ENCODE measurements at regions not wholly inside any gene's neighbourhood (a gene's known extent, or its start where the extent isn't known, plus 50 kb on each side); places are given as distances from the start of the nearest gene placed in this dataset.
"Not testable (repeated sequence)": the region's sequence is repeated elsewhere in the genome, so short reads cannot be mapped to it uniquely, and the experiment has no call there.

- WGBS, 2 experiments (ENCODE audit: extremely low coverage in 1 of 2, insufficient coverage in 1 of 2, insufficient read length in 1 of 2, insufficient replicate concordance in 2 of 2, low coverage in 1 of 2, low lambda C conversion rate in 2 of 2, missing lambda C conversion rate in 1 of 2): no CpG with 5 or more reads among the region's 51 CpGs
- ChIA-PET POLR2A (ENCODE audit: partially characterized antibody) (no interaction called here), CTCF (ENCODE audit: partially characterized antibody) (no interaction called here)
- Histone ChIP-seq H3K14ac (ENCODE audit: insufficient read length) (no peak overlapping the region), H3K4me1 (replicated peaks in 1 of 4; ENCODE audit: control insufficient read depth in 3 of 4, insufficient read depth in 4 of 4, low read length in 3 of 4) (no peaks in the 10 kb centered on the region), H3K56ac (replicated peaks; ENCODE audit: insufficient read length, low read depth, low read length) (no peak overlapping the region), H2BK20ac (ENCODE audit: low read length) (no peak overlapping the region), H3K27me3 (replicated peaks in 1 of 4; ENCODE audit: control insufficient read depth in 3 of 4, extremely low read depth in 1 of 4, insufficient read depth in 3 of 4, low read length in 3 of 4) (no peaks in the 10 kb centered on the region), H3K4ac (replicated peaks; ENCODE audit: insufficient read length, low read depth, low read length) (no peak overlapping the region), H2AFZ (ENCODE audit: low read length) (no peak overlapping the region), H3K79me1 (ENCODE audit: low read depth, low read length) (no peaks in the 10 kb centered on the region), H3K27ac (ENCODE audit: low read depth, low read length) (no peak overlapping the region), H2BK12ac (ENCODE audit: low read depth, low read length) (no peak overlapping the region), H2AK5ac (ENCODE audit: low read depth, low read length) (no peak overlapping the region), H3K9me3 (ENCODE audit: insufficient read depth in 2 of 2, low read depth in 1 of 2, low read length in 1 of 2) (peaks cover 11 to 44% of the 10 kb centered on the region in 2 experiments; a peak in 3 of 4 replicates), H4K91ac (replicated peaks; ENCODE audit: insufficient read length, low read length) (no peak overlapping the region), H3K18ac (ENCODE audit: extremely low read depth, low read length) (no peak overlapping the region), H3K4me3 (ENCODE audit: extremely low read depth in 1 of 4, insufficient read depth in 2 of 4, low read depth in 3 of 4, low read length in 4 of 4) (no peak overlapping the region), H3K23ac (ENCODE audit: insufficient read length) (no peak overlapping the region), H4K8ac (ENCODE audit: extremely low read depth, insufficient read depth, low read length) (no peak overlapping the region), H3K9ac (replicated peaks in 1 of 4; ENCODE audit: extremely low read depth in 1 of 4, low read depth in 3 of 4, low read length in 3 of 4) (no peak overlapping the region), H3K79me2 (ENCODE audit: control insufficient read depth in 1 of 2, insufficient read depth in 2 of 2, low read length in 2 of 2) (no peaks in the 10 kb centered on the region), H3K4me2 (ENCODE audit: insufficient read depth in 1 of 2, low read depth in 2 of 2, low read length in 2 of 2) (no peak overlapping the region), H2BK120ac (replicated peaks; ENCODE audit: low read depth, low read length) (no peak overlapping the region), H3K23me2 (ENCODE audit: low read depth, low read length) (no peaks in the 10 kb centered on the region), H2BK5ac (ENCODE audit: low read depth, low read length) (no peak overlapping the region), H4K5ac (ENCODE audit: insufficient read length, low read depth, low read length) (no peak overlapping the region), H3K36me3 (ENCODE audit: control insufficient read depth in 2 of 4, insufficient read depth in 4 of 4, low read length in 3 of 4) (no peaks in the 10 kb centered on the region; a peak in 1 of 8 replicates), H2BK15ac (ENCODE audit: low read length) (no peak overlapping the region), H4K20me1 (replicated peaks in 1 of 2; ENCODE audit: control insufficient read depth in 1 of 2, insufficient read depth in 2 of 2, low read length in 2 of 2) (no peaks in the 10 kb centered on the region)
- FAIRE-seq (no peak), DNase-seq (ENCODE audit: low read depth in 1 of 2, low spot score in 2 of 2) (no peak)
- no peak for TF ChIP-seq EZH2 (IDR thresholded peaks at IDR 0.05; ENCODE audit: low read depth, low read length, severe bottlenecking)
- no peak for TF ChIP-seq JUND (IDR thresholded peaks at IDR 0.05; ENCODE audit: low read length)
Observed at GRCh38 chr15:19943515-19943914, 598.1 kb downstream of the GOLGA6L6 start.

- H4K91ac ChIP-seq (replicated peaks; ENCODE audit: insufficient read length, low read length); DNase-seq (ENCODE audit: low read depth in 1 of 2, low spot score in 2 of 2); H4K8ac ChIP-seq (ENCODE audit: extremely low read depth, insufficient read depth, low read length); H2BK15ac ChIP-seq (ENCODE audit: low read length); H3K36me3 ChIP-seq (ENCODE audit: control insufficient read depth in 2 of 4, insufficient read depth in 4 of 4, low read length in 3 of 4); H4K5ac ChIP-seq (ENCODE audit: insufficient read length, low read depth, low read length); H3K9ac ChIP-seq (replicated peaks in 1 of 4; ENCODE audit: extremely low read depth in 1 of 4, low read depth in 3 of 4, low read length in 3 of 4); H2AK5ac ChIP-seq (ENCODE audit: low read depth, low read length); FAIRE-seq; H3K79me2 ChIP-seq (ENCODE audit: control insufficient read depth in 1 of 2, insufficient read depth in 2 of 2, low read length in 2 of 2); H3K14ac ChIP-seq (ENCODE audit: insufficient read length); H3K23me2 ChIP-seq (ENCODE audit: low read depth, low read length); H2BK120ac ChIP-seq (replicated peaks; ENCODE audit: low read depth, low read length); H3K79me1 ChIP-seq (ENCODE audit: low read depth, low read length); H2AFZ ChIP-seq (ENCODE audit: low read length); H3K27me3 ChIP-seq (replicated peaks in 1 of 4; ENCODE audit: control insufficient read depth in 3 of 4, extremely low read depth in 1 of 4, insufficient read depth in 3 of 4, low read length in 3 of 4); H3K56ac ChIP-seq (replicated peaks; ENCODE audit: insufficient read length, low read depth, low read length); H3K4me3 ChIP-seq (ENCODE audit: extremely low read depth in 1 of 4, insufficient read depth in 2 of 4, low read depth in 3 of 4, low read length in 4 of 4); H2BK12ac ChIP-seq (ENCODE audit: low read depth, low read length); H3K4me2 ChIP-seq (ENCODE audit: insufficient read depth in 1 of 2, low read depth in 2 of 2, low read length in 2 of 2); CTCF ChIA-PET (ENCODE audit: partially characterized antibody); H4K20me1 ChIP-seq (replicated peaks in 1 of 2; ENCODE audit: control insufficient read depth in 1 of 2, insufficient read depth in 2 of 2, low read length in 2 of 2); H3K27ac ChIP-seq (ENCODE audit: low read depth, low read length); H2BK5ac ChIP-seq (ENCODE audit: low read depth, low read length); POLR2A ChIA-PET (ENCODE audit: partially characterized antibody); H3K4me1 ChIP-seq (replicated peaks in 1 of 4; ENCODE audit: control insufficient read depth in 3 of 4, insufficient read depth in 4 of 4, low read length in 3 of 4); H3K4ac ChIP-seq (replicated peaks; ENCODE audit: insufficient read length, low read depth, low read length); H3K18ac ChIP-seq (ENCODE audit: extremely low read depth, low read length); H3K23ac ChIP-seq (ENCODE audit: insufficient read length); H2BK20ac ChIP-seq (ENCODE audit: low read length): not testable (repeated sequence)
- H3K9me3 ChIP-seq (ENCODE audit: insufficient read depth in 2 of 2, low read depth in 1 of 2, low read length in 1 of 2): peaks cover 8 to 29% of the 10 kb centered on the region in 2 experiments; a peak in 2 of 4 replicates
- 58 to 100% methylated on average over 1 of the region's 1 CpG for WGBS, 2 experiments (ENCODE audit: extremely low coverage in 1 of 2, insufficient coverage in 1 of 2, insufficient read length in 1 of 2, insufficient replicate concordance in 2 of 2, low coverage in 1 of 2, low lambda C conversion rate in 2 of 2, missing lambda C conversion rate in 1 of 2)
Observed at GRCh38 chr15:19903281-19903680, 638.3 kb downstream of the GOLGA6L6 start.
